ENCODE measurements at regions not wholly inside any gene's neighbourhood (a gene's known extent, or its start where the extent isn't known, plus 50 kb on each side); places are given as distances from the start of the nearest gene placed in this dataset.

- Histone ChIP-seq H3K36me3 (ENCODE audit: control insufficient read depth in 4 of 4, insufficient read depth in 4 of 4, low read length in 4 of 4) (no peaks in the 10 kb centered on the region), H3K4me1 (ENCODE audit: control insufficient read depth in 5 of 5, insufficient read depth in 5 of 5, low read length in 5 of 5) (no peaks in the 10 kb centered on the region), H3K9ac (ENCODE audit: insufficient read depth in 1 of 2, low read length in 2 of 2) (no peak overlapping the region), H3K4me3 (no peak overlapping the region), H3K9me3 (ENCODE audit: control insufficient read depth in 4 of 4, insufficient read depth in 3 of 4, low read length in 3 of 4) (no peaks in the 10 kb centered on the region), H3K27ac (ENCODE audit: low read depth in 1 of 2, low read length in 1 of 2) (no peak overlapping the region), H3K27me3 (ENCODE audit: control insufficient read depth in 3 of 3, insufficient read depth in 3 of 3, low read length in 2 of 3) (no peaks in the 10 kb centered on the region)
- 72 to 91% methylated on average over 1 of the region's 1 CpG for WGBS, 2 donors
- no peak for TF ChIP-seq CTCF (IDR thresholded peaks at IDR 0.05; ENCODE audit: control extremely low read depth, extremely low read depth)
- ATAC-seq (ENCODE audit: insufficient read depth, low FRiP score) (no peak), DNase-seq (no peak)
Observed at GRCh38 chr7:10824154-10824553, 149.5 kb upstream of the PHF14 start.

GRCh38 chr7:10838228-10838627 lies 135.4 kb upstream of the PHF14 start:
- H3K9me3 ChIP-seq (ENCODE audit: control insufficient read depth in 4 of 4, insufficient read depth in 3 of 4, low read length in 3 of 4): no peaks in the 10 kb centered on the region
- H3K27me3 ChIP-seq (ENCODE audit: control insufficient read depth in 3 of 3, insufficient read depth in 3 of 3, low read length in 2 of 3): no peaks in the 10 kb centered on the region
- H3K9ac ChIP-seq (ENCODE audit: insufficient read depth in 1 of 2, low read length in 2 of 2): no peak overlapping the region
- H3K27ac ChIP-seq (ENCODE audit: low read depth in 1 of 2, low read length in 1 of 2): no peak overlapping the region
- TF ChIP-seq CTCF (IDR thresholded peaks at IDR 0.05; ENCODE audit: control extremely low read depth, extremely low read depth): no peak
- ATAC-seq (ENCODE audit: insufficient read depth, low FRiP score): no peak
- no peak overlapping the region for H3K4me3 ChIP-seq
- DNase-seq: no peak
- H3K36me3 ChIP-seq (ENCODE audit: control insufficient read depth in 4 of 4, insufficient read depth in 4 of 4, low read length in 4 of 4): no peaks in the 10 kb centered on the region
- H3K4me1 ChIP-seq (ENCODE audit: control insufficient read depth in 5 of 5, insufficient read depth in 5 of 5, low read length in 5 of 5): no peaks in the 10 kb centered on the region
- 80 to 89% methylated on average over 1 of the region's 1 CpG for WGBS, 2 donors

- no peaks in the 10 kb centered on the region for H3K9me3 ChIP-seq (ENCODE audit: control insufficient read depth in 4 of 4, insufficient read depth in 3 of 4, low read length in 3 of 4)
- WGBS, 2 donors: 56 to 91% methylated on average over 2 of the region's 2 CpGs
- H3K9ac ChIP-seq (ENCODE audit: insufficient read depth in 1 of 2, low read length in 2 of 2): no peak overlapping the region
- H3K4me3 ChIP-seq: no peak overlapping the region
- DNase-seq: no peak
- H3K36me3 ChIP-seq (ENCODE audit: control insufficient read depth in 4 of 4, insufficient read depth in 4 of 4, low read length in 4 of 4): no peaks in the 10 kb centered on the region
- H3K27ac ChIP-seq (ENCODE audit: low read depth in 1 of 2, low read length in 1 of 2): no peak overlapping the region
- no peak for TF ChIP-seq CTCF (IDR thresholded peaks at IDR 0.05; ENCODE audit: control extremely low read depth, extremely low read depth)
- H3K27me3 ChIP-seq (ENCODE audit: control insufficient read depth in 3 of 3, insufficient read depth in 3 of 3, low read length in 2 of 3): no peaks in the 10 kb centered on the region
- no peak for ATAC-seq (ENCODE audit: insufficient read depth, low FRiP score)
- H3K4me1 ChIP-seq (ENCODE audit: control insufficient read depth in 5 of 5, insufficient read depth in 5 of 5, low read length in 5 of 5): no peaks in the 10 kb centered on the region
Observed at GRCh38 chr7:10845225-10845624, 128.4 kb upstream of the PHF14 start.

GRCh38 chr7:10855583-10855982 lies 118.1 kb upstream of the PHF14 start:
- H3K4me3 ChIP-seq: no peak overlapping the region
- H3K9me3 ChIP-seq (ENCODE audit: control insufficient read depth in 4 of 4, insufficient read depth in 3 of 4, low read length in 3 of 4): peaks cover 0 to 3% (median 0%) of the 10 kb centered on the region in 4 donors
- no peaks in the 10 kb centered on the region for H3K27me3 ChIP-seq (ENCODE audit: control insufficient read depth in 3 of 3, insufficient read depth in 3 of 3, low read length in 2 of 3)
- 93 to 95% methylated on average over 16 of the region's 16 CpGs for WGBS, 2 donors
- ATAC-seq (ENCODE audit: insufficient read depth, low FRiP score) (no peak), DNase-seq (no peak)
- H3K27ac ChIP-seq (ENCODE audit: low read depth in 1 of 2, low read length in 1 of 2): no peak overlapping the region
- H3K36me3 ChIP-seq (ENCODE audit: control insufficient read depth in 4 of 4, insufficient read depth in 4 of 4, low read length in 4 of 4): no peaks in the 10 kb centered on the region
- no peak for TF ChIP-seq CTCF (IDR thresholded peaks at IDR 0.05; ENCODE audit: control extremely low read depth, extremely low read depth)
- no peaks in the 10 kb centered on the region for H3K4me1 ChIP-seq (ENCODE audit: control insufficient read depth in 5 of 5, insufficient read depth in 5 of 5, low read length in 5 of 5)
- H3K9ac ChIP-seq (ENCODE audit: insufficient read depth in 1 of 2, low read length in 2 of 2): no peak overlapping the region
